22Rv1 (cell line): ENCODE measurements at regions not wholly inside any gene's neighbourhood (a gene's known extent, or its start where the extent isn't known, plus 50 kb on each side); places are given as distances from the start of the nearest gene placed in this dataset.

Experiments
- ZFX ChIP-seq: fragments of 450-650 bp; IDR thresholded peaks from 2 replicates; pipeline ENCODE4 v1.6.1; 2017; ENCODE audit warnings: antibody characterized with exemption, borderline replicate concordance
- TF ChIP-seq, protein P1 (sequence below): fragments of 450-650 bp; IDR thresholded peaks from 2 replicates; pipeline ENCODE4 v1.5.1; 2017; ENCODE audit warnings: mild to moderate bottlenecking

DNA sequence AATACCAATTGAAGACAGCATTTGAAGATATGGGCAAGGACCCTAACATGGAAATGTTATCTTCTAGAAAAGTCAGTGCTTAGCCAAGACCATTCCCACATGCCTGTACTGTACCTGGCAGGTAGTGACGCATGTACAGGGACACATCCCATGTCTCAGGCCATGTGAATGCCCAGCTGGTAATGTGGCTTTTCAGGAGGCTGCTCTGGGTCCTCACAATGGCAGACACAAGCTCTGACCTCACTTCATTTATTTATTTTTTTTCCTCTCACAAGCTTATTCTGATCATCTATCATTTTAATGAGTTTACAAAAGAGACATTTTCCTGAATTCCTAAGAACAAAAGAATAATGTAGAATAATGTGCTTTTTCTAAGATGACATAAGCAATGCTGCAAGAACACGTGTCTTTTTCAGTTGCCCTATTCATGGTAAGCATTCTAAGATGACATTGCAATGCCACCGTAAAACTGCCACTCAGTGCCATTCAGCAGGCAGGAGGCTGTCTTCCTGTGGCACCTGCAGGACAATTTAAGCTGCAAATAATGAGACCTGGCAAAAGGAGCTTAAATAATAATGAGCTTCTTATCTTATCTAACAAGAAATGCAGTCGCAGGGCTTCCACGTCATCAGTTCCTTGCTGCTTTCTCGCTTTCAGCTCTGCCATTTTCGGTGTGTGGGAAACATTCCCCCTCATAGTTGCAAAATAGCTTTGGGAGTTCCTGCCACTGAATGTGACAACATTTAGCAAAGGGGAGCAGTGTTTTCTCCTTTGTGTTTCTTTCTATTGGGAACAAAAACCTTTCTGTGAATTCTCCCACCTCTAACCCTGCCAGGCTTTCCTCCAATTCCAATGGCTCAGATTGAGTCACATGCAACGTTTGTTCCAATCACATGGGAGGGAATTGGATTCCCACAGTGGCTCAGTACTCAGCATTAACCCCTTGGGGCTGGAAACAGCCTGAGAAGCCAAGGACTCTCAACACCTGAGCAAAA, 113.0 kb downstream of the SEC23IP start:
- TF ChIP-seq, protein P1, sequence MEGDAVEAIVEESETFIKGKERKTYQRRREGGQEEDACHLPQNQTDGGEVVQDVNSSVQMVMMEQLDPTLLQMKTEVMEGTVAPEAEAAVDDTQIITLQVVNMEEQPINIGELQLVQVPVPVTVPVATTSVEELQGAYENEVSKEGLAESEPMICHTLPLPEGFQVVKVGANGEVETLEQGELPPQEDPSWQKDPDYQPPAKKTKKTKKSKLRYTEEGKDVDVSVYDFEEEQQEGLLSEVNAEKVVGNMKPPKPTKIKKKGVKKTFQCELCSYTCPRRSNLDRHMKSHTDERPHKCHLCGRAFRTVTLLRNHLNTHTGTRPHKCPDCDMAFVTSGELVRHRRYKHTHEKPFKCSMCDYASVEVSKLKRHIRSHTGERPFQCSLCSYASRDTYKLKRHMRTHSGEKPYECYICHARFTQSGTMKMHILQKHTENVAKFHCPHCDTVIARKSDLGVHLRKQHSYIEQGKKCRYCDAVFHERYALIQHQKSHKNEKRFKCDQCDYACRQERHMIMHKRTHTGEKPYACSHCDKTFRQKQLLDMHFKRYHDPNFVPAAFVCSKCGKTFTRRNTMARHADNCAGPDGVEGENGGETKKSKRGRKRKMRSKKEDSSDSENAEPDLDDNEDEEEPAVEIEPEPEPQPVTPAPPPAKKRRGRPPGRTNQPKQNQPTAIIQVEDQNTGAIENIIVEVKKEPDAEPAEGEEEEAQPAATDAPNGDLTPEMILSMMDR, result no peak
- TF ChIP-seq ZFX, result no peak
